Breast epithelium (tissue), 3 donors: ENCODE measurements at regions not wholly inside any gene's neighbourhood (a gene's known extent, or its start where the extent isn't known, plus 50 kb on each side); places are given as distances from the start of the nearest gene placed in this dataset.

ENCODE experiments used
- CTCF ChIP-seq, 3 donors: fragments of 450-650 bp; IDR thresholded peaks; one replicate each; pipeline ENCODE4 v1.5.1; 2016 to 2017; ENCODE audit warnings: antibody characterized with exemption in 3 of 3, mild to moderate bottlenecking in 3 of 3, moderate library complexity in 3 of 3
- POLR2AphosphoS5 ChIP-seq, 3 donors: sonication (generic); formaldehyde crosslinking; IDR thresholded peaks; one replicate each; pipeline ENCODE4 v1.6.1; 2017; ENCODE audit warnings: antibody characterized with exemption in 3 of 3

DNA sequence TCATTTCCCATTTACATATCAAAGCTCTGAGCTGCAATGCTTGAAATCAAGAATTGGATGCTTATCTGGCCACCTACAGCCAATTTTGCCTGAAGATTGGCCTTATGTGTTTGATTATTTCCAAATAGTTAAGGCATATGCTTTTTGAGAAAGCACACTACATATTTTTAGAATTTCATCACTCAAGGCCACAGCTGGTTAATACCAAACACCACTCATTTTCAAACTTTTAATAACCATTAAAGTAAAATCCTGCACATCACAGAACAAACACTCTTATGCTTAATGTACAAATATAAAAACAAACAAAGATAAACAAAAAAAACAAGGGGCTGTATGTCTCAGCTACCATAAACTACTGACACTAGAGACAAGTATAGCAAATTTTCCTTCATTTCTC lies 96.9 kb upstream of the HMGCLL1 start:
- no peak for TF ChIP-seq CTCF (IDR thresholded peaks at IDR 0.05)
- TF ChIP-seq POLR2AphosphoS5 (IDR thresholded peaks at IDR 0.05): no peak
